KMS-11 (cell line): ENCODE measurements at regions not wholly inside any gene's neighbourhood (a gene's known extent, or its start where the extent isn't known, plus 50 kb on each side); places are given as distances from the start of the nearest gene placed in this dataset.

Source experiments
- H2AFZ ChIP-seq: fragments of 200-600 bp; sonication (generic); 2 replicates; pipeline ENCODE4 v1.6.1; 2016; ENCODE audit warnings: antibody characterized with exemption, mixed run types, low read depth
- H3K27ac ChIP-seq: fragments of 200-600 bp; sonication (generic); 2 replicates; pipeline ENCODE4 v1.6.1; 2016; ENCODE audit warnings: mild to moderate bottlenecking, mixed run types
- H3K27me3 ChIP-seq: fragments of 200-600 bp; sonication (generic); 2 replicates; pipeline ENCODE4 v1.6.1; 2017; ENCODE audit warnings: mild to moderate bottlenecking, low read depth, mixed run types, moderate library complexity; ENCODE audit not compliant: insufficient read depth
- H3K36me3 ChIP-seq: fragments of 200-600 bp; sonication (generic); 2 replicates; pipeline ENCODE4 v1.6.1; 2017; ENCODE audit warnings: mild to moderate bottlenecking, mixed run types; ENCODE audit not compliant: insufficient read depth
- H3K4me1 ChIP-seq: fragments of 200-600 bp; sonication (generic); 2 replicates; pipeline ENCODE4 v1.6.1; 2016; ENCODE audit warnings: mild to moderate bottlenecking, low read depth, mixed run types; ENCODE audit not compliant: poor library complexity, severe bottlenecking
- H3K4me2 ChIP-seq: fragments of 200-600 bp; sonication (generic); 2 replicates; pipeline ENCODE4 v1.7.0; 2016; ENCODE audit warnings: mild to moderate bottlenecking, mixed run types
- H3K4me3 ChIP-seq: fragments of 200-600 bp; sonication (generic); IDR thresholded peaks from 2 replicates; pipeline ENCODE4 v1.6.1; 2017; ENCODE audit warnings: low read depth, low read length, mixed read lengths; ENCODE audit not compliant: insufficient read depth
- H3K79me2 ChIP-seq: fragments of 200-600 bp; sonication (generic); 2 replicates; pipeline ENCODE4 v1.6.1; 2016; ENCODE audit warnings: low read depth, mixed run types; ENCODE audit not compliant: insufficient read depth
- H3K9ac ChIP-seq: fragments of 200-600 bp; sonication (generic); 2 replicates; pipeline ENCODE4 v1.6.1; 2016; ENCODE audit warnings: mild to moderate bottlenecking, mixed run types
- H4K20me1 ChIP-seq: fragments of 200-600 bp; sonication (generic); 2 replicates; pipeline ENCODE4 v1.6.1; 2016; ENCODE audit warnings: mild to moderate bottlenecking, mixed run types; ENCODE audit not compliant: insufficient read depth
- CTCF ChIP-seq: fragments of 200-600 bp; sonication (generic); conservative IDR thresholded peaks from 2 replicates; pipeline ENCODE4 v1.6.1; 2017; ENCODE audit warnings: low read depth, mild to moderate bottlenecking, antibody characterized with exemption, low read length, moderate library complexity, mixed read lengths

- H3K4me3 ChIP-seq = no peak overlapping the region
- no peak overlapping the region for H2AFZ ChIP-seq
- H3K36me3 ChIP-seq = no peaks in the 10 kb centered on the region
- no peaks in the 10 kb centered on the region for H3K79me2 ChIP-seq
- peaks cover 4% of the 10 kb centered on the region for H3K4me1 ChIP-seq
- no peak overlapping the region for H3K4me2 ChIP-seq
- no peak overlapping the region for H3K27ac ChIP-seq
- TF ChIP-seq CTCF = no peak
- no peaks in the 10 kb centered on the region for H4K20me1 ChIP-seq
- H3K27me3 ChIP-seq = no peaks in the 10 kb centered on the region
- no peak overlapping the region for H3K9ac ChIP-seq
These were observed 265.2 kb downstream of the SNX13 start for GRCh38 chr7:17674943-17675608.

GRCh38 chr7:17677408-17677807 lies 262.9 kb downstream of the SNX13 start:
- H4K20me1 ChIP-seq = no peaks in the 10 kb centered on the region
- no peaks in the 10 kb centered on the region for H3K36me3 ChIP-seq
- no peak overlapping the region for H3K9ac ChIP-seq
- no peaks in the 10 kb centered on the region for H3K27me3 ChIP-seq
- H3K79me2 ChIP-seq = no peaks in the 10 kb centered on the region
- no peak overlapping the region for H3K4me2 ChIP-seq
- no peak overlapping the region for H2AFZ ChIP-seq
- no peak overlapping the region for H3K27ac ChIP-seq
- TF ChIP-seq CTCF = no peak
- H3K4me3 ChIP-seq = no peak overlapping the region
- H3K4me1 ChIP-seq = peaks cover 25% of the 10 kb centered on the region

- Histone ChIP-seq H3K4me2 (no peak overlapping the region), H2AFZ (no peak overlapping the region), H3K4me1 (peaks cover 25% of the 10 kb centered on the region), H3K27ac (no peak overlapping the region), H4K20me1 (no peaks in the 10 kb centered on the region), H3K9ac (no peak overlapping the region), H3K4me3 (no peak overlapping the region), H3K36me3 (no peaks in the 10 kb centered on the region), H3K79me2 (no peaks in the 10 kb centered on the region), H3K27me3 (no peaks in the 10 kb centered on the region)
- no peak for TF ChIP-seq CTCF
These were observed 261.4 kb downstream of the SNX13 start for GRCh38 chr7:17678896-17679295.

- no peak for TF ChIP-seq CTCF
- Histone ChIP-seq H3K4me3 (no peak overlapping the region), H3K4me1 (peaks cover 25% of the 10 kb centered on the region), H3K4me2 (no peak overlapping the region), H3K79me2 (no peaks in the 10 kb centered on the region), H3K9ac (no peak overlapping the region), H4K20me1 (no peaks in the 10 kb centered on the region), H3K36me3 (no peaks in the 10 kb centered on the region), H3K27me3 (no peaks in the 10 kb centered on the region), H3K27ac (no peak overlapping the region), H2AFZ (no peak overlapping the region)
These were observed 260.8 kb downstream of the SNX13 start for GRCh38 chr7:17679458-17679857.
